ENCODE measurements at regions not wholly inside any gene's neighbourhood (a gene's known extent, or its start where the extent isn't known, plus 50 kb on each side); places are given as distances from the start of the nearest gene placed in this dataset.

DNA sequence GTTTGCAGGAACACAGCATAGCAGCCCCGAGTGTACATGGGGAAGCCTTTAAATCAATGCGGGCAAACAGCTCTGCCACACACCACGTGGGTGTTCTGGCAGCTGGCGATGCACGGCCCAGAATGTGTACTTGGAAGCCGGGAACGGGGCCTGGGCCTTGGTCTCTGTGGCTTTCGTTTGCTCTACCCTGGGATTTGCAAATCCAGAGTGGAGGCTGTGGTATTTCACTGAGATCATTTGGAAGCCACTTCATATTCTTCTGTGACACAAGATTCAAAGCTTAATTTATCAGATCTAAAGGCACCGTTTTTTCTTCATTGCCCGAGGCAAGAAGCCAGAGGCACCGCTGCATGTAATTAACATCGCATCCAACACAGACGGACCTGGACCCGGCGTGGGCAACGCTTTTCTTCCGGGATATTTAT is 246.3 kb upstream of the MYT1L start:
- TF ChIP-seq, protein P1, sequence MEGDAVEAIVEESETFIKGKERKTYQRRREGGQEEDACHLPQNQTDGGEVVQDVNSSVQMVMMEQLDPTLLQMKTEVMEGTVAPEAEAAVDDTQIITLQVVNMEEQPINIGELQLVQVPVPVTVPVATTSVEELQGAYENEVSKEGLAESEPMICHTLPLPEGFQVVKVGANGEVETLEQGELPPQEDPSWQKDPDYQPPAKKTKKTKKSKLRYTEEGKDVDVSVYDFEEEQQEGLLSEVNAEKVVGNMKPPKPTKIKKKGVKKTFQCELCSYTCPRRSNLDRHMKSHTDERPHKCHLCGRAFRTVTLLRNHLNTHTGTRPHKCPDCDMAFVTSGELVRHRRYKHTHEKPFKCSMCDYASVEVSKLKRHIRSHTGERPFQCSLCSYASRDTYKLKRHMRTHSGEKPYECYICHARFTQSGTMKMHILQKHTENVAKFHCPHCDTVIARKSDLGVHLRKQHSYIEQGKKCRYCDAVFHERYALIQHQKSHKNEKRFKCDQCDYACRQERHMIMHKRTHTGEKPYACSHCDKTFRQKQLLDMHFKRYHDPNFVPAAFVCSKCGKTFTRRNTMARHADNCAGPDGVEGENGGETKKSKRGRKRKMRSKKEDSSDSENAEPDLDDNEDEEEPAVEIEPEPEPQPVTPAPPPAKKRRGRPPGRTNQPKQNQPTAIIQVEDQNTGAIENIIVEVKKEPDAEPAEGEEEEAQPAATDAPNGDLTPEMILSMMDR (conservative IDR thresholded peaks at IDR 0.05; ENCODE audit: low read length): no peak
- TF ChIP-seq EZH2phosphoT487 (IDR thresholded peaks at IDR 0.05; ENCODE audit: borderline replicate concordance, low read depth, low read length): no peak
